OCI-LY7 (cell line): ENCODE measurements at regions not wholly inside any gene's neighbourhood (a gene's known extent, or its start where the extent isn't known, plus 50 kb on each side); places are given as distances from the start of the nearest gene placed in this dataset.

Experiments used
- BruUV-seq: library from RNA; stranded (reverse); fragments of 400-500 nt; replicated peaks from 2 replicates; lab custom pipeline; 2021; lab: Mats Ljungman, UMichigan
- CTCF ChIA-PET: fragments of 300-600 bp; sonication (Branson Sonifier 250); formaldehyde crosslinking; loops from one replicate; lab custom pipeline; 2022; ENCODE audit warnings: antibody characterized with exemption; ENCODE audit not compliant: unreplicated experiment; lab: Charles Lee
- POLR2A ChIA-PET: fragments of 300-600 bp; sonication (Branson Sonifier 250); formaldehyde crosslinking; loops from one replicate; lab custom pipeline; 2022; ENCODE audit warnings: antibody characterized with exemption; lab: Charles Lee
- DNase-seq: peaks from one replicate; pipeline ENCODE4 v3.0.0-alpha.2; 2015; ENCODE audit warnings: low spot score
- H2AFZ ChIP-seq: fragments of 200-600 bp; sonication (generic), shearing (Covaris generic); 2 replicates; pipeline ENCODE4 v1.6.1; 2014; ENCODE audit warnings: mild to moderate bottlenecking, antibody characterized with exemption, low read length, moderate library complexity
- H3K27ac ChIP-seq: fragments of 200-600 bp; sonication (generic); 2 replicates; pipeline ENCODE4 v1.5.1; 2014; ENCODE audit warnings: mixed run types, low read depth, mild to moderate bottlenecking, moderate library complexity, low read length, inconsistent platforms; ENCODE audit not compliant: poor library complexity, severe bottlenecking
- H3K36me3 ChIP-seq: fragments of 200-600 bp; sonication (generic); 2 replicates; pipeline ENCODE4 v1.6.1; 2014; ENCODE audit warnings: mild to moderate bottlenecking, antibody characterized with exemption, low read length, moderate library complexity, mixed read lengths; ENCODE audit not compliant: insufficient read depth
- H3K4me1 ChIP-seq: fragments of 200-600 bp; sonication (generic); 2 replicates; pipeline ENCODE4 v1.5.1; 2014; ENCODE audit warnings: mild to moderate bottlenecking, low read length; ENCODE audit not compliant: insufficient read depth, poor library complexity, severe bottlenecking
- H3K4me2 ChIP-seq: fragments of 200-600 bp; sonication (generic); 2 replicates; pipeline ENCODE4 v1.6.1; 2014; ENCODE audit warnings: mild to moderate bottlenecking, low read length
- H3K4me3 ChIP-seq: fragments of 200-600 bp; sonication (generic); 2 replicates; pipeline ENCODE4 v1.5.1; 2014; ENCODE audit warnings: mild to moderate bottlenecking, low read depth, low read length; ENCODE audit not compliant: poor library complexity, severe bottlenecking
- H3K79me2 ChIP-seq: fragments of 200-600 bp; sonication (generic); 2 replicates; pipeline ENCODE4 v1.6.1; 2016; ENCODE audit warnings: low read depth, mild to moderate bottlenecking, low read length, moderate library complexity, mixed read lengths; ENCODE audit not compliant: insufficient read depth
- H3K9me2 ChIP-seq: fragments of 200-600 bp; sonication (generic); 2 replicates; pipeline ENCODE4 v1.6.1; 2016; ENCODE audit warnings: mild to moderate bottlenecking, low read length, mixed read lengths; ENCODE audit not compliant: insufficient read depth
- H3K9me3 ChIP-seq: fragments of 200-600 bp; sonication (generic); 2 replicates; pipeline ENCODE4 v1.6.1; 2014; ENCODE audit warnings: mild to moderate bottlenecking, mixed run types, low read length, mixed read lengths
- H4K20me1 ChIP-seq: fragments of 200-600 bp; sonication (generic); 2 replicates; pipeline ENCODE4 v1.6.1; 2014; ENCODE audit warnings: mild to moderate bottlenecking, antibody characterized with exemption, low read length, moderate library complexity, mixed read lengths; ENCODE audit not compliant: insufficient read depth
- EZH2phosphoT487 ChIP-seq: fragments of 200-600 bp; sonication (generic); IDR thresholded peaks from 2 replicates; pipeline ENCODE4 v1.6.1; 2018; ENCODE audit warnings: low read depth, borderline replicate concordance, mild to moderate bottlenecking, mixed run types, antibody characterized with exemption, low read length, moderate library complexity, mixed read lengths
- intact Hi-C: fragments of 100-400 bp; cut with micrococcal nuclease; formaldehyde crosslinking; loops from one replicate; pipeline ENCODE4 v1.10.0; 2022; ENCODE audit not compliant: unreplicated experiment
- TF ChIP-seq, protein P1 (sequence below): fragments of 200-600 bp; sonication (generic); conservative IDR thresholded peaks from 2 replicates; pipeline ENCODE4 v1.5.1; 2014; ENCODE audit warnings: mild to moderate bottlenecking, antibody characterized with exemption, low read length, moderate library complexity, mixed read lengths

- ChIA-PET CTCF (no interaction called here), POLR2A (no interaction called here)
- BruUV-seq: no TSS peak
- TF ChIP-seq EZH2phosphoT487: no peak
- TF ChIP-seq, protein P1, sequence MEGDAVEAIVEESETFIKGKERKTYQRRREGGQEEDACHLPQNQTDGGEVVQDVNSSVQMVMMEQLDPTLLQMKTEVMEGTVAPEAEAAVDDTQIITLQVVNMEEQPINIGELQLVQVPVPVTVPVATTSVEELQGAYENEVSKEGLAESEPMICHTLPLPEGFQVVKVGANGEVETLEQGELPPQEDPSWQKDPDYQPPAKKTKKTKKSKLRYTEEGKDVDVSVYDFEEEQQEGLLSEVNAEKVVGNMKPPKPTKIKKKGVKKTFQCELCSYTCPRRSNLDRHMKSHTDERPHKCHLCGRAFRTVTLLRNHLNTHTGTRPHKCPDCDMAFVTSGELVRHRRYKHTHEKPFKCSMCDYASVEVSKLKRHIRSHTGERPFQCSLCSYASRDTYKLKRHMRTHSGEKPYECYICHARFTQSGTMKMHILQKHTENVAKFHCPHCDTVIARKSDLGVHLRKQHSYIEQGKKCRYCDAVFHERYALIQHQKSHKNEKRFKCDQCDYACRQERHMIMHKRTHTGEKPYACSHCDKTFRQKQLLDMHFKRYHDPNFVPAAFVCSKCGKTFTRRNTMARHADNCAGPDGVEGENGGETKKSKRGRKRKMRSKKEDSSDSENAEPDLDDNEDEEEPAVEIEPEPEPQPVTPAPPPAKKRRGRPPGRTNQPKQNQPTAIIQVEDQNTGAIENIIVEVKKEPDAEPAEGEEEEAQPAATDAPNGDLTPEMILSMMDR: no peak
- DNase-seq: no peak
- intact Hi-C loops: no loop called here
- H2AFZ ChIP-seq: no peak overlapping the region
- no peaks in the 10 kb centered on the region for H3K36me3 ChIP-seq
- no peak overlapping the region for H3K27ac ChIP-seq
- no peaks in the 10 kb centered on the region for H3K9me2 ChIP-seq
- no peak overlapping the region for H3K4me3 ChIP-seq
- H4K20me1 ChIP-seq: no peaks in the 10 kb centered on the region
- no peaks in the 10 kb centered on the region for H3K4me1 ChIP-seq
- H3K4me2 ChIP-seq: no peak overlapping the region
- no peaks in the 10 kb centered on the region for H3K9me3 ChIP-seq
- H3K79me2 ChIP-seq: no peaks in the 10 kb centered on the region
These were observed 155.3 kb downstream of the DDX1 start for GRCh38 chr2:15746703-15747550.

DNA sequence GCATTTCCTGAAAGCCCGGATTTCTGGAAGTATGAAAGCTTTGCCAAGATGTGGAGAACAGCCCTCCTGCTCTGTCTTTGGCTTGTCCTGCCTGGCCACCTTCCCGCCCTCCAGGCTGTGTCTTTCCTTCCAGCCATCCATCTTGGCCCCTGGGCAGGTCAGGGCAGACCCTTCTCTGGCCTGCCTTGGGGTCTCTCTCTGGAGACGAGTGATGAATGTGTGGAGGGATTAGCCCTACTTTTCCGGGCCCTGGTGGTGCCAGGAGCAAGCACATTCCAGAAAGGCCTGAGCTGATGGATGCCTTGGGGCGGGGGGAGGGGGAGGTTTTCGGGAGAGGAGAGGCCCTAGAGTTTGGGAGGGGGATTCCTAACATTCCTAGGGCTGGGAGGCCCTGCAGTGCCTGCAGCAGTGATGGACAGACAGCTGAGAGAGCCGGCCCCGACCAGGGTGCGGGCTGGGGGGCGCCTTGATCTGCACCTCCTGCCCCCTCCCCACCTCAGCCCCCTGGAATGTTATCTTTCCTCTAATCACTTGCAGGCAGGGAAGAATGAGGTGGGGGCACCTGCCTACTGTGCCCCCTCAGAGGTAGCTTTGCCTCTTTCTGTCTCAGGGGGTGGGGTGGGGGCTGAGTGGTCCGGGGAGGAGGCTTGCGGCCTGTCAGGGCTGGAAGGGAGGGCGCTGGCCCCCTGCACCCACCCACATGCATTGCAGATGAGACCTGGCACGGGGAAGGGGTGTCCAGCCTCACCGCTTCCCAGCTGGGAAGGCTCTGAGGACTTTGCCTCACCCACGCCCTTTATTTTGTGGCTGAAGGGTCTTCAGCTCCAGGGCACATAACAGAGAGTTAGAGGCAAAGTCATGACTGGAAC is 156.2 kb downstream of the DDX1 start:
- TF ChIP-seq EZH2phosphoT487: no peak
- TF ChIP-seq, protein P1: no peak
- intact Hi-C loops: no loop called here
- POLR2A ChIA-PET: no interaction called here

More for the DNA sequence above, 156.2 kb downstream of the DDX1 start:
- Histone ChIP-seq H3K36me3 (no peaks in the 10 kb centered on the region), H3K27ac (no peak overlapping the region), H3K79me2 (no peaks in the 10 kb centered on the region), H3K4me3 (no peak overlapping the region), H3K4me2 (no peak overlapping the region), H3K9me2 (no peaks in the 10 kb centered on the region), H3K4me1 (no peaks in the 10 kb centered on the region), H4K20me1 (no peaks in the 10 kb centered on the region), H3K9me3 (no peaks in the 10 kb centered on the region), H2AFZ (no peak overlapping the region)
- DNase-seq: no peak
- BruUV-seq: no TSS peak
- CTCF ChIA-PET: no interaction called here
